ENCODE measurements at regions not wholly inside any gene's neighbourhood (a gene's known extent, or its start where the extent isn't known, plus 50 kb on each side); places are given as distances from the start of the nearest gene placed in this dataset.
"Not testable (repeated sequence)": the region's sequence is repeated elsewhere in the genome, so short reads cannot be mapped to it uniquely, and the experiment has no call there.

- DNase-seq (ENCODE audit: low read depth in 2 of 3, low spot score in 1 of 3): no peak
Observed at GRCh38 chr10:10039595-10039994, 978.1 kb upstream of the CELF2 start.

- no peak for DNase-seq (ENCODE audit: low read depth in 2 of 3, low spot score in 1 of 3)
Observed at GRCh38 chr10:10043083-10043482, 974.6 kb upstream of the CELF2 start.

- DNase-seq (ENCODE audit: low read depth in 2 of 3, low spot score in 1 of 3): no peak
Observed at GRCh38 chr10:10044922-10045764, 972.5 kb upstream of the CELF2 start.

GRCh38 chr10:10045765-10046028 is 972.0 kb upstream of the CELF2 start:
- no peak for DNase-seq (ENCODE audit: low read depth in 2 of 3, low spot score in 1 of 3)

GRCh38 chr10:10047426-10047825 is 970.2 kb upstream of the CELF2 start:
- DNase-seq (ENCODE audit: low read depth in 2 of 3, low spot score in 1 of 3): no peak

- DNase-seq (ENCODE audit: low read depth in 2 of 3, low spot score in 1 of 3): no peak
Observed at GRCh38 chr10:10053051-10053450, 964.6 kb upstream of the CELF2 start.

GRCh38 chr10:10054466-10054865 is 963.2 kb upstream of the CELF2 start:
- DNase-seq (ENCODE audit: low read depth in 2 of 3, low spot score in 1 of 3): no peak

GRCh38 chr10:10055656-10056442 is 961.8 kb upstream of the CELF2 start:
- no peak for DNase-seq (ENCODE audit: low read depth in 2 of 3, low spot score in 1 of 3)

- no peak for DNase-seq (ENCODE audit: low read depth in 2 of 3, low spot score in 1 of 3)
Observed at GRCh38 chr10:10056961-10057360, 960.7 kb upstream of the CELF2 start.

- no peak for DNase-seq (ENCODE audit: low read depth in 2 of 3, low spot score in 1 of 3)
Observed at GRCh38 chr10:10067644-10068043, 950.0 kb upstream of the CELF2 start.

GRCh38 chr10:10074847-10075246 is 942.8 kb upstream of the CELF2 start:
- DNase-seq (ENCODE audit: low read depth in 2 of 3, low spot score in 1 of 3): not testable (repeated sequence)

- DNase-seq (ENCODE audit: low read depth in 2 of 3, low spot score in 1 of 3): no peak
Observed at GRCh38 chr10:10078446-10078845, 939.2 kb upstream of the CELF2 start.

GRCh38 chr10:10092581-10092980 is 925.1 kb upstream of the CELF2 start:
- no peak for DNase-seq (ENCODE audit: low read depth in 2 of 3, low spot score in 1 of 3)

- no peak for DNase-seq (ENCODE audit: low read depth in 2 of 3, low spot score in 1 of 3)
Observed at GRCh38 chr10:10093021-10093420, 924.7 kb upstream of the CELF2 start.

- no peak for DNase-seq (ENCODE audit: low read depth in 2 of 3, low spot score in 1 of 3)
Observed at GRCh38 chr10:10094691-10095090, 923.0 kb upstream of the CELF2 start.

GRCh38 chr10:10096296-10096695 is 921.4 kb upstream of the CELF2 start:
- no peak for DNase-seq (ENCODE audit: low read depth in 2 of 3, low spot score in 1 of 3)

GRCh38 chr10:10096898-10097297 is 920.8 kb upstream of the CELF2 start:
- no peak for DNase-seq (ENCODE audit: low read depth in 2 of 3, low spot score in 1 of 3)

GRCh38 chr10:10101106-10101505 is 916.6 kb upstream of the CELF2 start:
- DNase-seq (ENCODE audit: low read depth in 2 of 3, low spot score in 1 of 3): no peak

- DNase-seq (ENCODE audit: low read depth in 2 of 3, low spot score in 1 of 3): no peak
Observed at GRCh38 chr10:10110844-10111490, 906.7 kb upstream of the CELF2 start.

GRCh38 chr10:10118131-10118530 is 899.5 kb upstream of the CELF2 start:
- DNase-seq (ENCODE audit: low read depth in 2 of 3, low spot score in 1 of 3): no peak

- DNase-seq (ENCODE audit: low read depth in 2 of 3, low spot score in 1 of 3): no peak
Observed at GRCh38 chr10:10120671-10121070, 897.0 kb upstream of the CELF2 start.

- no peak for DNase-seq (ENCODE audit: low read depth in 2 of 3, low spot score in 1 of 3)
Observed at GRCh38 chr10:10125676-10126075, 892.0 kb upstream of the CELF2 start.

Measured in stimulated activated CD4-positive, alpha-beta T cell treated with anti-CD3 and anti-CD28 coated beads, Interleukin-12 subunit alpha, Interleukin-12 subunit beta, amount 100 ng/mL, for 48 hours (primary cell).